ENCODE measurements at regions not wholly inside any gene's neighbourhood (a gene's known extent, or its start where the extent isn't known, plus 50 kb on each side); places are given as distances from the start of the nearest gene placed in this dataset.

- TF ChIP-seq EZH2 (IDR thresholded peaks at IDR 0.05; ENCODE audit: insufficient read depth, poor library complexity, severe bottlenecking) (no peak), EZH2phosphoT487 (IDR thresholded peaks at IDR 0.05; ENCODE audit: insufficient read depth, low read depth) (no peak)
Measured at GRCh38 chr1:34405266-34405959, 228.7 kb downstream of the C1orf94 start.
